Calu3 (cell line): ENCODE measurements at regions not wholly inside any gene's neighbourhood (a gene's known extent, or its start where the extent isn't known, plus 50 kb on each side); places are given as distances from the start of the nearest gene placed in this dataset.

ENCODE experiments used
- BruUV-seq: library from RNA; stranded (reverse); fragments of 400-500 nt; replicated peaks from 2 replicates; lab custom pipeline; 2021; lab: Mats Ljungman, UMichigan
- CTCF ChIA-PET: fragments of 300-600 bp; sonication (Branson Sonifier 250); formaldehyde crosslinking; loops from one replicate; lab custom pipeline; 2022; ENCODE audit warnings: antibody characterized with exemption; lab: Charles Lee
- DNase-seq: peaks from one replicate; pipeline ENCODE4 v3.0.0; 2022
- H3K27ac Mint-ChIP-seq: one replicate; pipeline ENCODE4 v1.8.0; 2022; ENCODE audit warnings: mixed read lengths; ENCODE audit not compliant: unreplicated experiment
- H3K27me3 Mint-ChIP-seq: one replicate; pipeline ENCODE4 v1.8.0; 2022; ENCODE audit warnings: mixed read lengths; ENCODE audit not compliant: unreplicated experiment
- H3K36me3 Mint-ChIP-seq: one replicate; pipeline ENCODE4 v1.8.0; 2022; ENCODE audit warnings: mild to moderate bottlenecking, moderate library complexity, mixed read lengths; ENCODE audit not compliant: insufficient read depth, unreplicated experiment
- H3K4me1 Mint-ChIP-seq: one replicate; pipeline ENCODE4 v1.8.0; 2022; ENCODE audit warnings: mild to moderate bottlenecking, low read depth, mixed read lengths; ENCODE audit not compliant: unreplicated experiment
- H3K4me3 Mint-ChIP-seq: one replicate; pipeline ENCODE4 v1.8.0; 2022; ENCODE audit warnings: mild to moderate bottlenecking, low read depth, moderate library complexity, mixed read lengths; ENCODE audit not compliant: unreplicated experiment
- H3K9me3 Mint-ChIP-seq: one replicate; pipeline ENCODE4 v1.8.0; 2022; ENCODE audit warnings: low read depth, mixed read lengths; ENCODE audit not compliant: unreplicated experiment
- CTCF ChIP-seq: fragments of 200-600 bp; IDR thresholded peaks from one replicate; pipeline ENCODE4 v1.8.0; 2022; ENCODE audit warnings: antibody characterized with exemption; ENCODE audit not compliant: unreplicated experiment
- intact Hi-C: fragments of 100-400 bp; cut with micrococcal nuclease; formaldehyde crosslinking; loops from one replicate; pipeline ENCODE4 v1.10.0; 2022; ENCODE audit not compliant: unreplicated experiment

DNA sequence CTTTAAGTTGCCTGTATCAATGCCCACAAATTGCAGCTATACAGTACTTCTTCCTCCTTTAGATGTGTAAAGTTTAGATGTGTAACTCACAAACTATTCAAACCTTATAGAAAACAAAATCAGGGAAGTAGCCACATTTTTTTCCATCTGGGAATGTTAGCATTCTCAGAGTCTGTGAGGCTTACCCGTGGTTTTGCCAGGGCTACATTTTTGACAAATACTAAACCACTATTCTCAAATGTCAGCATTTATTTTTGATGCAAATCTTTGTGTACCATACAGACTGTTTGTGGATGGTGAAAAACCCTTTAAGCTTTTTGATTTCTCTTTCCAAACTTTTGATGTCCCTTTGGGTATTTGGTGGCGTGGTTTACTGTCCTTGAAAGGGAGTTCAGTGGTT is 216.4 kb downstream of the POSTN start:
- TF ChIP-seq CTCF = no peak
- H3K27me3 Mint-ChIP-seq = no peaks in the 10 kb centered on the region
- intact Hi-C loops = no loop called here
- DNase-seq = no peak
- no peaks in the 10 kb centered on the region for H3K9me3 Mint-ChIP-seq
- H3K4me1 Mint-ChIP-seq = no peaks in the 10 kb centered on the region
- no peak overlapping the region for H3K27ac Mint-ChIP-seq
- H3K4me3 Mint-ChIP-seq = no peak overlapping the region
- no TSS peak for BruUV-seq
- H3K36me3 Mint-ChIP-seq = no peaks in the 10 kb centered on the region
- CTCF ChIA-PET = no interaction called here

- H3K36me3 Mint-ChIP-seq = no peaks in the 10 kb centered on the region
- no peaks in the 10 kb centered on the region for H3K4me1 Mint-ChIP-seq
- CTCF ChIA-PET = no interaction called here
- H3K9me3 Mint-ChIP-seq = no peaks in the 10 kb centered on the region
- BruUV-seq = no TSS peak
- intact Hi-C loops = no loop called here
- H3K27me3 Mint-ChIP-seq = no peaks in the 10 kb centered on the region
- no peak for DNase-seq
- no peak overlapping the region for H3K27ac Mint-ChIP-seq
- no peak overlapping the region for H3K4me3 Mint-ChIP-seq
- TF ChIP-seq CTCF = no peak
Measured at GRCh38 chr13:37381502-37381901, 217.1 kb downstream of the POSTN start.

GRCh38 chr13:37379841-37380240 is 218.7 kb downstream of the POSTN start:
- no peak for TF ChIP-seq CTCF
- Mint-ChIP-seq H3K27ac (no peak overlapping the region), H3K27me3 (no peaks in the 10 kb centered on the region), H3K36me3 (no peaks in the 10 kb centered on the region), H3K4me3 (no peak overlapping the region), H3K4me1 (no peaks in the 10 kb centered on the region), H3K9me3 (no peaks in the 10 kb centered on the region)
- intact Hi-C loops = no loop called here
- CTCF ChIA-PET = no interaction called here
- no peak for DNase-seq
- BruUV-seq = no TSS peak

- no peaks in the 10 kb centered on the region for H3K27me3 Mint-ChIP-seq
- no peak overlapping the region for H3K4me3 Mint-ChIP-seq
- H3K9me3 Mint-ChIP-seq = no peaks in the 10 kb centered on the region
- TF ChIP-seq CTCF = no peak
- H3K4me1 Mint-ChIP-seq = no peaks in the 10 kb centered on the region
- no peaks in the 10 kb centered on the region for H3K36me3 Mint-ChIP-seq
- BruUV-seq = no TSS peak
- no peak overlapping the region for H3K27ac Mint-ChIP-seq
- CTCF ChIA-PET = no interaction called here
- DNase-seq = no peak
- intact Hi-C loops = no loop called here
Measured at GRCh38 chr13:37375724-37376123, 222.8 kb downstream of the POSTN start.
